MM.1S (cell line): ENCODE measurements at regions not wholly inside any gene's neighbourhood (a gene's known extent, or its start where the extent isn't known, plus 50 kb on each side); places are given as distances from the start of the nearest gene placed in this dataset.

Source experiments
- EZH2 ChIP-seq: fragments of 300-600 bp; sonication (generic); optimal IDR thresholded peaks from 2 replicates; pipeline ENCODE3; 2017; ENCODE audit warnings: low read depth, mild to moderate bottlenecking, antibody characterized with exemption, low read length, mixed read lengths
- TF ChIP-seq, protein P1 (sequence below): fragments of 300-600 bp; sonication (generic); IDR thresholded peaks from 2 replicates; pipeline ENCODE4 v1.5.1; 2016; ENCODE audit warnings: antibody characterized with exemption, low read length, mixed read lengths

DNA sequence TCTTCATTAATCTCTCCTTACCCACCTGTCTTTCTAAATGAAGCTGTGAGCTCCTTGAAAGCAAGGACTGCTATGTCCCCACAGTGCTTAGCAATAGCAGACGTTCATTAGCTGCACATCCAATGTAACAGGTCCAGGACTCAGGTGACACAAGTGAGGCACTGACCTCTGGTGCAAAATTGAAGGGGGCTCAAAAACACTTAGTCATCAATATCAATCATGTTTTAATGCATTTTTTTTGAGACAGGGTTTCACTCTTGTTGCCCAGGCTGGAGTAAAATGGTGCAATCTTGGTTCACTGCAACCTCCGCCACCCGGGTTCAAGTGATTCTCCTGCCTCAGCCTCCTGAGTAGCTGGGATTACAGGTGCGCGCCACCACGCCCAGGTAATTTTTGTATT, 56.1 kb upstream of the ADGRG2 start:
- no peak for TF ChIP-seq EZH2
- TF ChIP-seq, protein P1, sequence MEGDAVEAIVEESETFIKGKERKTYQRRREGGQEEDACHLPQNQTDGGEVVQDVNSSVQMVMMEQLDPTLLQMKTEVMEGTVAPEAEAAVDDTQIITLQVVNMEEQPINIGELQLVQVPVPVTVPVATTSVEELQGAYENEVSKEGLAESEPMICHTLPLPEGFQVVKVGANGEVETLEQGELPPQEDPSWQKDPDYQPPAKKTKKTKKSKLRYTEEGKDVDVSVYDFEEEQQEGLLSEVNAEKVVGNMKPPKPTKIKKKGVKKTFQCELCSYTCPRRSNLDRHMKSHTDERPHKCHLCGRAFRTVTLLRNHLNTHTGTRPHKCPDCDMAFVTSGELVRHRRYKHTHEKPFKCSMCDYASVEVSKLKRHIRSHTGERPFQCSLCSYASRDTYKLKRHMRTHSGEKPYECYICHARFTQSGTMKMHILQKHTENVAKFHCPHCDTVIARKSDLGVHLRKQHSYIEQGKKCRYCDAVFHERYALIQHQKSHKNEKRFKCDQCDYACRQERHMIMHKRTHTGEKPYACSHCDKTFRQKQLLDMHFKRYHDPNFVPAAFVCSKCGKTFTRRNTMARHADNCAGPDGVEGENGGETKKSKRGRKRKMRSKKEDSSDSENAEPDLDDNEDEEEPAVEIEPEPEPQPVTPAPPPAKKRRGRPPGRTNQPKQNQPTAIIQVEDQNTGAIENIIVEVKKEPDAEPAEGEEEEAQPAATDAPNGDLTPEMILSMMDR, result no peak
